Hepatocyte (in vitro differentiated cells): ENCODE measurements at regions not wholly inside any gene's neighbourhood (a gene's known extent, or its start where the extent isn't known, plus 50 kb on each side); places are given as distances from the start of the nearest gene placed in this dataset.

Experiments used
- CTCF ChIP-seq: fragments of 200-600 bp; sonication (generic); IDR thresholded peaks from 2 replicates; pipeline ENCODE4 v1.5.1; 2016; ENCODE audit warnings: antibody characterized with exemption, mild to moderate bottlenecking; ENCODE audit not compliant: poor library complexity
- EZH2 ChIP-seq: fragments of 200-600 bp; sonication (generic); IDR thresholded peaks from 2 replicates; pipeline ENCODE4 v1.6.1; 2016; ENCODE audit warnings: antibody characterized with exemption, mild to moderate bottlenecking, borderline replicate concordance
- EZH2phosphoT487 ChIP-seq: fragments of 200-600 bp; sonication (generic); IDR thresholded peaks from one replicate; pipeline ENCODE4 v1.6.1; 2018; ENCODE audit warnings: antibody characterized with exemption, mild to moderate bottlenecking, low read depth, moderate library complexity; ENCODE audit not compliant: unreplicated experiment, severe bottlenecking

- no peak for TF ChIP-seq CTCF
- no peak for TF ChIP-seq EZH2
- TF ChIP-seq EZH2phosphoT487 = no peak
These were observed 478.8 kb downstream of the ADCYAP1 start for GRCh38 chr18:1383465-1383864.
